ENCODE measurements at regions not wholly inside any gene's neighbourhood (a gene's known extent, or its start where the extent isn't known, plus 50 kb on each side); places are given as distances from the start of the nearest gene placed in this dataset.

DNA sequence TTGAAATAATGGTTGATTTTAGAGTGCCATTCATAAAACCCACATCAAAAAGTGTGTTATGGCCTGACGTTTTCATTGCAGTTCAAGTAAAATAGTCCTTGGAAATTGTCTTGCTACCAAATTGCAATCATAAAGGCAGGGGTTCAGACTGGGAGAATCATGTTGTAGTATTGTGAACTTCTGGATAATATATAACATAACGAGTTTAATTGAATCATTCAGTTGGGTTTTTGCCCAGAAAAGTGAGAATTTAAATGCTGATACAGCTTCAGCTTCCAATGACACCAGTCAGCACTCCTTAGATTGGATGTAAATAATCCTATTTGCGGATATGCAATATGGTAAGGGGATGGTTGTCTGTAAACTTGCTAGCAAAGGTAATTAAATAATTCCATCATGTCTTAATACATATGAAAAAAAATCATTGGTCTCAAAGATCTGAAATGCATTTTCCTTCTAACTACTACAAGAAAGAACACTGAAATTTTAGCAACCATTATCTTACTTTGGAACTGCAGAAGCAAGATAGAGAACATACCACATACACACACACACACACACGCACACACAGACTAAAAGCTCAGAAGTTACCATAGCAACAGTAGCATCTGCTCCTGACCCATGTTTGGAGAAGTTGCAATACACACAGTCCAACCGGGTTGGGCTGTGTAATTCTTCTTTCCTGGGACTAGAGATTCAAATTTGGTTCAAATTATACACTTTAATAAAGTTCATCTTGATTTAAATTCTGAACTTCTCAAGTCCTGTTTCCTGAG is 686.2 kb upstream of the NR2F2 start:
- DNase-seq (ENCODE audit: low read depth in 3 of 3) = no peak

DNA sequence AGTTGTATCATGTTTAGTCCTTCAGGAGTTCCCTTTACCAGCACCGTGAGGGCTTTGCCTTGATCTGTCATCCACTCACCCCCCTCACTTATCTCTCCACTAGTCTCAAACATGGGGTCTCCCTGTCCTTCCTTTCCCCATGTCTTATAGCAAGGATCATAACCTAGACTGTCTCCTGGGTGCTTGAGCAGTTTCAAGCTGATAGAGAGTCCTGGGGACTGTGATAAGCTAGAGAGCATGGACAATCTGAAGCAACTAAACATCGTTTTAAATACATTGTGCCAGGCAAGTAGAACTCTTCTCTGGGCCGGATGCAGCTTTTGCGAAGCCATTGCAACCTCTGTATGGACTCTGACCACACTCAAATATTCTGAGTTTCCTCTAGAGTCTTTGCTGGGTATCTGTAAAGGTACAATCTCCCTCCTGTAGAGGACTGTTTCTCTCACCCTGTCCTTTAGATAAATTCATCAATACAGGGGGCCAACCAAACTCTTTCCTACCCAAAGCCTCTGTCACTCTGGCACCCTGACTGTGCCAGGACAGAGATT is 684.6 kb upstream of the NR2F2 start:
- no peak for DNase-seq (ENCODE audit: low read depth in 3 of 3)

DNA sequence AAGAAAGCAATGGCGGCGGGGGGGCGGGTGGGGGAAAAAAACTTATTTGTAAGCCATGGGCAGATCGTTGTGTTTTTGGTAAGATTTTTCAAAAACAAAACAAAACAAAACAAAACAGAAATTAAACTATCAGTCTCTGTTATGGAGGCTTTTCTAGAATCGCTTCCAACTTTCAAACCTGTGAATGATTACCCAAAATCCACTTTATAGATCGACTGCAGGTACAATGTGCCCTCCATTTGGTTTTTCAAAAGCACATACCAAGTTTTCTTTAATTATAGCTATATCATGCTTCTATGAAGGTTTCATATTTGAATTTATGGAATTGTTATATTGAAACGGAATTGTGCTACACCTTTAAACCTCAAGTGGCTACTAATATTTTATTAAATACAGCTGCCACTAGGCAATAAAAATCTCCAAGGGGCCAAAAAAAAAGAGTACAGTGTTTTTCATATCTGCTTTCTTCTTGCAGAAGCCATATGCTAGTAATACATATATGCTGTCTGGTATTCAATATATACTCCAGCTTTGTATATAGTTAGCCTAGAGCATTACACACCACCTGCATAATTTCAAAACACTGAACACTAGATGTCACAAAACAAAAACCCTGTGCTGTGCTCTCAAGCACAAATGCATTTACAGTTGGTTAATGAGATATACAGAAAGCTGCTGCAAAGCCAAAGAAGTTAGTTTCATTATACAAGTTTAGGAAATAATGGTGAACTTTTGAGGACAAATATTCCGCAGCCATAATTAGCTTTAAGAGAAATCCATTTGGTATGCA is 683.8 kb upstream of the NR2F2 start:
- DNase-seq (ENCODE audit: low read depth in 3 of 3) = no peak

DNA sequence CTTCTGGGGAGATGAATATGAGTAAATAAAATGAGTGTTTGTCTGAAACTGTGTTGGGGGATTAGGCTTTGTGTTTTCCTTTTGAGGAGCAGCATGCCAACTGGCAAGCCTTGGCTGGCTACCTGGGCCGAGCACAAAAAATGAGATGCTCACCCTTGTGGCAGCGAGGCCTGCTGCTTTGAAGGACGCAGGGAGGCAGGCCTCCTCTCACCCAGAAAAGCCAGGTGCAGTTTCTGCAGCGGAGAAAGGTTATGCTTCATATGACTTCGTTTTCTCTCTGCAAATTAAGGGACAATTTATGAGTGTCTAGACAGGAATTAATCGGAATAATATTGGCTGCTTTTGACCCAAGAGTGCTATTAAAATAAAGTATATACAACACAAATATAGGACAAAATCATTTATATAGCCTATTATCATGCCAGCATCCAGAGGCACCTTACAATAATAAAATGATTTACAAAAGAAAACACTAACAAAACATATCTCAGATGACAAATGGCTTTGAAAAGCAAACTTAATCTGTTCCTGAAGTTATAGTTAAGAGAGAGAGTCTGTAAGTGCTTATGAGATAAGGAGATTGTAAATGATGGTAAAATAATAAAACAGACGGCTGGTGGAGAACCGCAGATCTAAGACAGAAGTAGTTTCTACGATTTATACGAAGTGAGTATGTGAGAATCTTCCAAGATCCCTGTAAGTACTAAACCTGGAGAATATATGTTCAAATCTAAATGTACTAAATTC is 682.8 kb upstream of the NR2F2 start:
- DNase-seq (ENCODE audit: low read depth in 3 of 3) = no peak

DNA sequence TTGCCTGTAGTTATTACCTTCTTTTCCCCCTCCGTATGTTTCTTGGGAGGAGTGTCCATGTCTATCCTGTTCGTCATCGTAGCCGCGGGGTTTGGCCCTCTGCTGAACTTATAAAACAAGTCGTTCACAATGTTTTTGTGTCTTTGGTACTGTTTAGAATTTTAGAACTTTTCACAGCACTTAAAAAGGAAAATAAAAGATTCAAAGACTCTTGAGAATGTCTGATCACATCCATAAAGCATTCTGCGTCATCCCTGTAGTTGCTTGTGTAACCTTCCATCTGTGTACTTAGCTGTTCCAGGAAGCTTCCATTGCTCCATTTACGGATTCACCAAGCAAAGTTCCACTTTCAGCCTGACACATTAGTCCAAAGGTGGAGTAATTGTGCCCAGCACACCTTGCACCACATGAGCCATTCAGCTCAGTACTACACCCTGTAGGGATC is 677.1 kb upstream of the NR2F2 start:
- DNase-seq (ENCODE audit: low read depth in 3 of 3) = no peak

DNA sequence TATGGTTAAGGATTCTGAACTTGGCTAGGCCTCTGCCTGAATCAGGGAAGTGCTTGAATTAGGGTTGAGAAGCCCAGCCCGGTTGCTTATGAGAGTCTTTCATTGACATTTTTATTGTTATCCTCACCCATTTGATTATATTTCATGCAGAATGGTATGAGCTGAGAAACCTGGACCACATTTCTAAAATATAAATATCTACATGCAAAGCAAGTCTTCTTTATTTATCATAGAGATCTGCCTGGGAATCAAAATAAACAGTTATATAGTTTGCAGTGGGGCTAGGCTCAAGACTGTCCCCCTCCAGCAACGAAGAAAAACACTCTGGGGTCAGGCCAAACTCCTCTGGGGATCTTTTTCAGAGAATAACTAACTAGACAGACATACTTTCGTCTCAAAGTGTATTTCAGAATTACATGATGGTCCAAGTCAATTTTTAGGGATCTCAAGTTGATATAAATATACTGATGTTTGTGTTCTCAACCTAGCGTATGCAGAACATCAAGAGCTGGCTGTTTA is 675.4 kb upstream of the NR2F2 start:
- DNase-seq (ENCODE audit: low read depth in 3 of 3) = no peak

DNA sequence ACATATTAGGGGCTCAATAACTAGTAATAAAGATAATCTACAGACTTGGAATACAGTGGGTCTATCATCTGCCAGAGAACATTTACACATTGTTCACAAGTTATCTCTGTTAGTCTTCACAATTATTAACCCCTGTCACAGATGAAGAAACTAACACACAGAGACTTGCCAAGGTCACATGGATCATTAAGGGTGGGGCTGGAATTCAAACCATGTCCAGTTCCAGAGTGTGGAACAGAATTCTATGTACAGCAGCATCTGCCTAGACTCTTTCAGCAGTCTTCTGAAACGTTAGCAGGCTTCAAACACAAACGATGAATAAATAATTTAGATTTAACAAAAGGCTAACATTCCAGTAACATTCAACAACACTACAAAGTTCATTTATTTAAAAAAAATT is 673.9 kb upstream of the NR2F2 start:
- no peak for DNase-seq (ENCODE audit: low read depth in 3 of 3)

DNA sequence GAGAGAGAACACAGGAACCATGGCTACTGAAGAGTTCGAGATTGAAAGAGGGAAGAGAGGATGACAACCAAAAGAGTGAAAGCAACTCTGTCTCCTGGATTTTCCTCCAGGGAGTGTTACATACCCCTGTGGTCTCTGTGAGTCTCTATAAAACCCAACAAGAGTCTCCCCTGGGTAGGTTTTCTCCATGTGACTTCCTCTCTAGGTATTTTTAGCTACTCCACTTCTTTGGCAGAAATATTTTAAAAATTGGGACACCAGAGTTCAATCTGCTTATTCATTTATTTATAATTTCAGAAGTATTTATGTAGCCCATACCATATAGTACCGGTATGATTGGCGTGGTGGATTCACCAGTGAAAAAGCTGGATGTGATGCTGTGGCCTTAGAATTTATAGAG is 671.7 kb upstream of the NR2F2 start:
- DNase-seq (ENCODE audit: low read depth in 3 of 3) = no peak

DNA sequence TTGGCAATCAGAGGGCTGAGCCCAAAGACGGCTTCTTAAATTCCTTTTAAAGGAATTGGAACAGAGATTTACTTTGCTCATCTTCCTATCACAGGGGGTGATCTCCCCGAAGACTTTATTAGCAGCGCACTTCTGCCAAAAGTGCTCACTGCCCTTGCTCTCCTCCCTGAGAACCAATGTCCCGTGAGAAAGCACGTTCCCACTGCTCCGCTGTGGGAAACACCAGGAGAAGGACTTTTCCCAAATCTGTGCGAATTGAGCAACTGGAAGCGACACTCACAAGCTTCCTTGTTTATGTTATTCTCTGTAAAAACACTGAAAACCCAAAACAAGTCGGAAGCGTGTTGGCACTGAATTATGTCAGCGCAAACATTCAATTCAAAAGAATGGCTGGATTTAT is 670.8 kb upstream of the NR2F2 start:
- DNase-seq (ENCODE audit: low read depth in 3 of 3) = no peak

DNA sequence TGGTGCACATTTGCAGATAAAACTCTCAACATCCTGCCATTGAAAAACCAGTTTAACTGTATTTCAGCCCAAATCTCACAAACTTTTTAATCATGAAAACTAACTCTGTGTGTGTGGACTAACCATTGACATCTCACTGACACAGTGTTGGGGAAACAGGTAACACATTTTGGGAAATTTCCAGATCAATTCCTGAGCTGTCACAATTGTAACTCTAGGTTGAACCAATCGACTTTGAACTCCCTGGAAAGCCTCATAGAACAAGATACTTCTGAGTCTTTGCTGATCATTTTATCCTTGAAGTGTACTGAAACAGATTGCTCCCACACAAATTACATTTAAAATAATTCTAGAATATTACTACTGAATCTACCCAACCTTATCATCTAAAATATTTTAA is 667.9 kb upstream of the NR2F2 start:
- DNase-seq (ENCODE audit: low read depth in 3 of 3) = no peak

DNA sequence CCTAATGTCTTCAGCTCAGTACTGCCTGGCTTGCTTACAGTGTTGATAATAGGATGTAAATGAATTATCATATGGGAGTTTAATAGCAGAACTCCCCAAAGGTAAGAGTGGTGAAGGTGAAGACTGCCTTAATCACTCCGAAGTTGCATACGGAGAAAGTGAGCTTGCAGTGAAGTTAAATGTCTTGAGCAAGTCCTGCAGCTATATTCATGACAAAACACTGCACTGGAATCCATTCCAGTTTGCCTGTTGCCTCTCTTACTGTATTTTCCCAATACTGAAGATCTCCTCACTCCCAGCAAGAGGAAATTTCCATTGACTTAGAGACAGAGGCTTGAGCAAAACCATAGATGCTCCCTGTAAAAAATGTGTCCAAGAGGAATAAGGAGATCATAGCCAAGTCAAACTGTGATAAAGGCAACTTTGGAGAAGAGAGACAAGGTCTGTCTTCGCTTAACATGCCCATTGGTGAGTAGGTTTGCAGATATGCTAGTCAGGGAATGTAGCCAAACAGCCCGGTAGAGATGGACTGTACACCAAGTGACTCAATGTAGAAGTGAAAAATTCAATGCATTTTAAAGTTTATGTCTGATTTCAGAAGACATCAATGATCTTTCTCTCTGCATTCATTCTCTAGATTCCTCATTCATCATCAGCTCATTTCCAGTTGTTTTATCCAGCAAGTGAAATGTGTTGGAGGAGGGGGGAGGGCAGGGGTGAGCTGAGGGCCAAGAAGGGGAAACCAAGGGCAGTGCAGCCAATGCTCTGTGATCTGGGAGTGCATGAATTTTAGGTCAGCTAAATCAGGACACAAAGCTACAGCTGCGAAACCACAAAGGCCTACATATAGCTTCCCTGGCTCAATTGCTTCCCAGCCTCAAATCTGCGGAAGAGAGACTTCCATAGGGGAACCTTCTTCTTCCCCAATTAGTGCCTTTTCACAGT is 667.1 kb upstream of the NR2F2 start:
- no peak for DNase-seq (ENCODE audit: low read depth in 3 of 3)

DNA sequence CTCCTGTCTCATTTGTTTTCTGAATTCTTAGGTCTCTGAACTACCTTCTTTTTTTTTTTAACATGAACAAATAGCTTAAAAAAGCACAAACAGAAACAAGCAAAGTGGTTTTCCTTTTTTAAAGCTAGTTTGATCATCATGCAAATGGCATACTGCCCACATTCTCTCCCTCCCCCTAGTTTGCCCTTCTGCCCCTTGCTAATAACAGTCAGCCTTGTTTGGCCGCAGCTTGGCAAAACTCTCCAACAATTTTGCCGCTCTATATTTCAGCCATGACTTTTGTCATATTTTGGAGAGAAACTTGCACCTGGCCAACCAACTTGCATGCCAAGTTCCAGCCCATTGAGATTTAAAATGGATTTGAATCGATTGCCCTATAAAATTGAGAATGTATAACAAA is 666.0 kb upstream of the NR2F2 start:
- DNase-seq (ENCODE audit: low read depth in 3 of 3) = no peak

DNA sequence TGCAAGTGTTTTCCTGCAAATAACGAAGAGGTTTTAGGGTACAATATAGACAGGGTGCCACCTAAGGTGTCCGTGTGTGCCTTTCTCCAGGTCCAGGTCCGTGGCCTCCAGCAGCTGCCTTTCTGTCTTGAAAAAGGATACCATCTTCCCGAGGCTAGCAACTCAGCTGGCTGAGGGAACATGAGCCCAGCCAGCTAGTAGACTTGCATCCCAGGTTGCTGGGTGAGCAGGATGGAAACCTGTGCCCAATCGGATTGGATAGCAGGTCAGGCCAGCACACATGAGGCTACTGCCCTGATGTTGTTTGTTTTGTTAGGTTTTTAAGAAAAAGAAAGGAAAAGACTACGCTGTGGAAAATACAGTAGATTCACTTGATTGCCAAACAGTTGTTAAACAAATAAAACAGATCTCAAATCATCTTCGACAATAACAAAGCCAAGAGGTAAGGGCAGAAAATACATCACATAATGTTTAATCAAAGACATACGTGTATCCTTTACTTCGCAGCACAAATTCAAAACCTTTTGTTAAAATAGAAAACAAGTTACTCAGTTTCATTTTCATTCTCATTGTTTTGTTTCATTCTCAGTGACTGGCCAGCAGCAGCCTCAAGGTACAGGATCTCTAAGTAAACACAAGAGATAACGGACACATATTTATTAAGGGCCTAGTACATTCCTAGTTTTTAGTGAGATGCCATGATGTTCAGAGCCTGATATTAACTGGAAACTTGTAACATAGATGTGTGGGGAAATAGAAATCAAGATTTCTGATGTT is 661.2 kb upstream of the NR2F2 start:
- DNase-seq (ENCODE audit: low read depth in 3 of 3) = no peak

DNA sequence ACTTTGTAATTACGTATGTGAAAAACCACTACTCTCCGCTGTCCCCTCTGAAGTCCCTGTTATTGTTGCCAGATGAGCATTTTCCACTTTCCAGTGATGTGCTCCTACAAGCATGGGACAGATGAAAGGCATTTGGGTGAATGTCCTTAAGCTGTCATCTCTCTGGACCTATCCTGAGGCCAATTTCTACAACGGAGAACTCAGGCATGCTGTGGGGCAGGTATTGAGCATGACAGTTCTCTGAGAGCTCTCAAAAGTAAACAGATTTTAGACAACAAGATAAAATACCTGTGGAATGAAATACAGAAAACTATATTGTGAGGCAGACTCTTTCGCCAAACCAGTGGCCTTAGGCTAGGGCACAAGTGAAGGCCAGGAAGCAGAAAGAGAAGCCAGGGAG is 656.5 kb upstream of the NR2F2 start:
- no peak for DNase-seq (ENCODE audit: low read depth in 3 of 3)

DNA sequence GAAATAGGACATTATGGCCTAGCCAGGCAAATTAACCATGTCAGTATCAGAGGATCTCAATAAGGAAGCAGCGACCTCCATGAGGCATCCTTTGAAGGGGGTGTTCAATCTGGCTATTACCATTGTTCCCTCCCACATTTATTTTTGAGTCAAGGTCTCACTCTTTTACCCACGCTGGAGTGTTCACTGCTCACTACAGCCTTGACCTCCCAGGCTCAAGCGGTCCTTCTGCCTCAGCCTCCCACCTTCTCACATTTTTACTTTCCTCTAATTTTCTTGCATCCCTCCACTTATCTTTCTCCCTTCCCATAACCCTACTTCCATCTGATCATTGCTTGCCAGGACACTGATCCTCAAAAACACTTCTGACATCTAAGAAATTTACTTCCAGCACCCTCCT is 654.0 kb upstream of the NR2F2 start:
- no peak for DNase-seq (ENCODE audit: low read depth in 3 of 3)

DNA sequence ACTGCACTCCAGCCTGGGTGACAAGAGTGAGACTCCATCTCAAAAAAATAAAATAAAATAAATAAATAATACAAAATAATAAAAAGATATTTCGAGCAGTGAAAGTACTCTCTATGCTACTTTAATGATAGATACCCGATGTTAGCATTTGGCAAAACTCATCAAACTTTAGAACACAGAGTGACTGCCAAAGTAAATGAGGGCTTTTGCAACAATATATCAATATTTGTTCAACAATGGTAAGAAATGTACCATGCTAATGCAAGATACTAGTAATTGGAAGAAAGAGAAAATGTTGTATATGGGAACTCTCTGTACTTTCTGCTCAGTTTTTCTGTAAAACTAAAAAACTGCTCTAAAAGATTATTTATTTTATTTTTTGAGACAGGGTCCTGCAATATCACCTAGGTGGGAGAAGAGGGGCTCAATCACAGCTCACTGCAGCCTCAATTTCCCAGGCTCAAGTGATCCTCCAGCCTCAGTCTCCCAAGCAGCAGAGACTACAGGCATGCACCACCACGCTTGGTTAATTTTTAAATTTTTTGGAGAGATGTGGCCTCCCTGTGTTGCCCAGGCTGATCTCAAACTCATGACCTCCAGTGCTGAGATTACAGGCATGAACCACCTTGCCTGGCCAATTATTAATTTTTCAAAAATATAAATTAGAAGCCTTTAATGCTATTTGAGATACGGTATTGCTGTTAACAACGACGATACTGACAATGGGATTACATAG is 650.5 kb upstream of the NR2F2 start:
- DNase-seq (ENCODE audit: low read depth in 3 of 3) = no peak

DNA sequence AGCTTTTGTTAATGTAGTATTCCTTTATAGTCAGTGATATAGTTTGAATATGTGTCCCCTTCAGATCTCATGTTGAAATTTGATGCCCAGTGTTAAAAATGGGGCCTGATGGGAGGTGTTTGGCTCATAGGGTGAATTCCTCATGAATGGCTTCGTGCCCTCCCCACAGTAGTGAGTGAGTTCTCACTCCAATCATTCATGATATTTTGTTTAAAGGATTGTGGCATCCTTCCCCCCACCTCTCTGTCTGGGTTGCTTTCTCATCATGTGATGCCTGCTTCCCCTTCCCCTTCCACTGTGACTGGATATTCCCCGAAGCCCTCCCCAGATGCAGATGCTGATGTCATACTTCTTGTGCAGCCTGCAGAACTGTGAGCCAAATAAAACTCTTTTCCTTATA is 649.8 kb upstream of the NR2F2 start:
- no peak for DNase-seq (ENCODE audit: low read depth in 3 of 3)

DNA sequence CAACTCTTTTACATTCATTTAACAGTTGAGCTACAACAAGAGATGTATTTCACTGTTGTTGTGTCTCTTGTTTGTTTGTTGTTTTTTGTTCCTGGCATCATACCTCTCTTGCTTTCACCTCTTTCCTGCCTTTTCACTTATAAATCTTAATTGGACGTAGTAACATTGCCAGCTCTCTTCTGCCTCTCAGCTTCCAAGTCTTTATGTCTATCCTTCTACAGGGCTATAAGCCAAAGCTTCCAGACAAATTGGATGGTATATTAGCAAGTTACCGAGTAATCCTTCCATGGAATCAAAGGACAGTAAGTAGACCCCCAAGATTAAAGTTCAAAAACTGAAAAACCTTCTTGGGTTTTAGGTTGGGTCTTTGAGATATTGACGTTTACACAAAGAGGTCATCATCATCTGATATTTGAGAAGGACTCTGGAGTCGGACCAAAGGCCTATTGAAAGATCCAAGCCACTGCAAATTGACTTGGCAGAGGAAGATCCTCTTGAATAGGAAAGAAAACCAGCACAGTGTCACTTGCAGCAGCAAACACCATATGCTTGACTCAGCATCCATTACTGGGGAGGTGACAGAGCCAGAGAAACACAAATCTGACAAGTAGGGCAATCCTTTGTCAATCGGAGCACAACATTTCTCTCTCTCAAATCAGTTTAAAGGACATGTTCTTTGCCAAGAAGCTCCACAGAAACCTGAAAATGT is 648.5 kb upstream of the NR2F2 start:
- no peak for DNase-seq (ENCODE audit: low read depth in 3 of 3)

DNA sequence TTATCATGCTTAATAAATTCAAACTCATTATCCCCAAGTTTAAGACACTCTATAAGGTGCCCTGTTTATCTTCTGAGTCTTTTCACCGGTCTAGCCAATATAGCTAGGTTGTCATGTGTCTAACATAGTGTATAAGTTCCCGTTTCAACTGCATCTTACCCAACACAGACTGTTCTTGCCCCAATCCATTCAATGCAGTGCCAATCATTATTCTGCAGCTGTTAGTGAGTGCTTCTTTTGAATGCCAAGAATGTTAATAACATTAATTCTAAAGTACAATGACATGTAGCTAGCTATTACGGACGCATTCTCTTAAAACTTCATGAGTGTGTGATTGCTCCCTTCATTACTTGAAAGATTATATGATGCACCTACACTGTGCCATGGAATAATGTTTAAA is 646.4 kb upstream of the NR2F2 start:
- no peak for DNase-seq (ENCODE audit: low read depth in 3 of 3)
